Keratinocyte (primary cell): ENCODE measurements at regions not wholly inside any gene's neighbourhood (a gene's known extent, or its start where the extent isn't known, plus 50 kb on each side); places are given as distances from the start of the nearest gene placed in this dataset.

Source experiments
- CTCF ChIP-seq, 3 experiments: IDR thresholded peaks in 1 of 3; conservative IDR thresholded peaks in 1 of 3; optimal IDR thresholded peaks in 1 of 3; 2 replicates in 2 of 3; 3 replicates in 1 of 3; pipeline versions ENCODE3 to v1.5.1; 2011; ENCODE audit warnings: low read length in 3 of 3, mild to moderate bottlenecking in 3 of 3, moderate library complexity in 2 of 3, control low read depth in 1 of 3, inconsistent platforms in 1 of 3; ENCODE audit not compliant: insufficient read depth in 2 of 3; ENCODE audit errors: extremely low read depth in 1 of 3
- EZH2 ChIP-seq: IDR thresholded peaks from one replicate; pipeline ENCODE4 v1.6.1; 2012; ENCODE audit warnings: inconsistent platforms, mild to moderate bottlenecking, low read length, moderate library complexity

- TF ChIP-seq CTCF (optimal IDR thresholded peaks at IDR 0.05 in 1 of 3, IDR thresholded peaks at IDR 0.05 in 1 of 3, conservative IDR thresholded peaks at IDR 0.05 in 1 of 3; ENCODE audit: extremely low read depth in 1 of 3, insufficient read depth in 2 of 3, low read length in 3 of 3) (no peak), EZH2 (no peak)
Observed at GRCh38 chrX:117645639-117646038, 471.0 kb downstream of the KLHL13 start.
